BJ (cell line): ENCODE measurements at regions not wholly inside any gene's neighbourhood (a gene's known extent, or its start where the extent isn't known, plus 50 kb on each side); places are given as distances from the start of the nearest gene placed in this dataset.

ENCODE experiments used
- CTCF ChIA-PET: fragments of 350-600 bp; formaldehyde crosslinking; extraction: SDS; loops from one replicate; lab custom pipeline; 2021; ENCODE audit warnings: antibody characterized with exemption, inconsistent platforms; lab: Yijun Ruan, JAX
- POLR2A ChIA-PET: fragments of 300-600 bp; sonication (Branson Sonifier 250); formaldehyde crosslinking; extraction: SDS; loops from one replicate; lab custom pipeline; 2021; ENCODE audit warnings: antibody characterized with exemption; lab: Charles Lee
- DNase-seq: peaks from one replicate; pipeline ENCODE4 v3.0.0-alpha.2; 2011; ENCODE audit warnings: low read depth
- H3K27me3 ChIP-seq: 2 replicates; pipeline ENCODE4 v1.6.0; 2011; ENCODE audit warnings: low read length; ENCODE audit not compliant: control insufficient read depth, insufficient read depth
- H3K36me3 ChIP-seq: 2 replicates; pipeline ENCODE4 v1.5.1; 2011; ENCODE audit warnings: low read length; ENCODE audit not compliant: control insufficient read depth, insufficient read depth
- H3K4me3 ChIP-seq: 2 replicates; pipeline ENCODE4 v1.5.1; 2011; ENCODE audit warnings: low read depth, mild to moderate bottlenecking, control low read depth, low read length
- CTCF ChIP-seq: IDR thresholded peaks from 2 replicates; pipeline ENCODE4 v1.5.1; 2011; ENCODE audit warnings: low read depth, mild to moderate bottlenecking, control low read depth, inconsistent platforms, low read length, moderate library complexity; ENCODE audit not compliant: insufficient read depth

GRCh38 chr2:7929281-7929680, 752.6 kb upstream of the ID2 start:
- ChIA-PET CTCF (interaction anchor here (1.0 kb wide), 1 partner anchor 758 kb away, joined by 3 read pairs; no protein-coding TSS in a partner anchor), POLR2A (no interaction called here)
- Histone ChIP-seq H3K36me3 (no peaks in the 10 kb centered on the region), H3K27me3 (no peaks in the 10 kb centered on the region), H3K4me3 (no peak overlapping the region)
- TF ChIP-seq CTCF: no peak
- no peak for DNase-seq

DNA sequence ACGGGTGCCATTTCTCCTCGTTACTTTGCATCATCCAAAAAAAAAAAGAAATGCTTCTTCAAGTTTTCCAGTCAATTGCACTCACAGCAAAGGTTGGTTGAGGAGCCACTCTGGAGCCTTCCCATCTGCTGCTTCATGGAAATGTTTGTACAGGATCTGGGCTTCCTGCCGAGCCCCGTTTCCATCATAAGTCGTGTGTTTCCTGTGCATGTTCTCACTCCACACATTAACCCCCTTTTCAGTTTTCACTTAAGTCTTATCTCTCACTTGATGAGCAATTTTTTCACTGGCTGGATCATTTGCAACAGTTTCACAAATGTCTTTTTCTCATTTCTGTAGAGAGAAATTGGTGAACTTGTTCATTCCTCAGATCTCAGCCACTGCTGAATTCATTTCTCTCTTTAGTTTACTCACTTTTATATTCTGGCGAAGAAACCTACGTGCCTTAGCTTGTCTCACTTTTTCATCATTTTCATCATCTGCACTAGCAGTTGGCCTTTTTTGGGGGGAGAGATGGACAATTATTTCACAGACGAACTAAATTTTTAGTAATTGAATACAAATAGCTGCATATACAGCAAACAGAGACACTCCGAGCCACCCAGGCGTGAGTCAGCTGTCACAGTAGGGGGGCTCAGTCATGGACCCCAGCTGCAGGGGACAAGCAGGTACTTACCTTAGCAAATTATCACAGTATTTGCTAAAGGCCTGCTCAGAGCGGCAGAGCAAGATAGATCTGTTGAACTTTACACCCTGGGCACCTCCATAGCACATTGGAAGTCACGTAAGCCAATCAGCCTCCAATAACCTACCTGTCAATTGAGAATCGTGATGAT, 750.8 kb upstream of the ID2 start:
- no peak for DNase-seq
- H3K36me3 ChIP-seq: no peaks in the 10 kb centered on the region
- no peak for TF ChIP-seq CTCF
- POLR2A ChIA-PET: no interaction called here
- no peaks in the 10 kb centered on the region for H3K27me3 ChIP-seq
- H3K4me3 ChIP-seq: no peak overlapping the region
- CTCF ChIA-PET: no interaction called here

DNA sequence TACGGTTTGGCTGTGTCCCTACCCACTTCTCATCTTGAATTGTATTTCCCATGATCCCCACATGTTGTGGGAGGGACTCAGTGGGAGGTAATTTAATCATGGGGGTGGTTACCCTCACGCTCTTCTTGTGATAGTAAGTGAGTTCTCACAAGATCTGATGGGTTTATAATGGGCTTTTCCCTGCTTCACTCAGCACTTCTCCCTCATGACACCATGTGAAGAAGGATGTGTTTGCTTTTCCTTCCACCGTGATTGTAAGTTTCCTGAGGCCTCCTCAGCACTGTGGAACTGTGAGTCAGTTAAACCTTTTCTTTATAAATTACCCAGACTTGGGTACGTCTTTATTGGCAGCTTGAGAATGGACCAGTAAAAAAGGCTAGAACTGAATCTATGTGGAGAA, 750.0 kb upstream of the ID2 start:
- no peak for DNase-seq
- CTCF ChIA-PET: no interaction called here
- H3K4me3 ChIP-seq: no peak overlapping the region
- H3K36me3 ChIP-seq: no peaks in the 10 kb centered on the region
- POLR2A ChIA-PET: no interaction called here
- no peak for TF ChIP-seq CTCF
- no peaks in the 10 kb centered on the region for H3K27me3 ChIP-seq

DNA sequence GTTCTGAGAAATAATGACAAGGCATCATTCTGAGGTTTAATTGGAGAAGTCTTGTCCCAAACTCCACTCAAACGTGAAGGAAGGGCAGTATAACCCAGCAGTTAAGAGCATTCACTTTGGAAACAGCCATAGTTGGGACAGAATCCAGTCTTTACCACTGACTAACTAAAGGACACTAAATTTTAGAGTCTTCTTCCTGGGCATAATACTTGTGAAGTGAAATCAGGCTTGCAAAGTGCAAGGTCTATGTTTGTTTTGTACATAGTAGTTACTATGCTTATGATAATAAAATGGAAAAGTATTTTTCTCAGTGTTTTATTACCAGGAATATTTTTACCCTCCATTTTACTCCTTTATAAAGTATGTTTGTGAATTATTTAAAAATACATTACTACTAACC, 748.2 kb upstream of the ID2 start:
- ChIA-PET CTCF (no interaction called here), POLR2A (no interaction called here)
- no peak for DNase-seq
- no peak for TF ChIP-seq CTCF
- no peaks in the 10 kb centered on the region for H3K27me3 ChIP-seq
- no peaks in the 10 kb centered on the region for H3K36me3 ChIP-seq
- no peak overlapping the region for H3K4me3 ChIP-seq

- POLR2A ChIA-PET: no interaction called here
- no peak for TF ChIP-seq CTCF
These were observed 747.4 kb upstream of the ID2 start for GRCh38 chr2:7934476-7934875.

More at GRCh38 chr2:7934476-7934875, 747.4 kb upstream of the ID2 start:
- DNase-seq: no peak
- Histone ChIP-seq H3K27me3 (no peaks in the 10 kb centered on the region), H3K4me3 (no peak overlapping the region), H3K36me3 (no peaks in the 10 kb centered on the region)
- CTCF ChIA-PET: no interaction called here
